ENCODE measurements at regions not wholly inside any gene's neighbourhood (a gene's known extent, or its start where the extent isn't known, plus 50 kb on each side); places are given as distances from the start of the nearest gene placed in this dataset.

DNA sequence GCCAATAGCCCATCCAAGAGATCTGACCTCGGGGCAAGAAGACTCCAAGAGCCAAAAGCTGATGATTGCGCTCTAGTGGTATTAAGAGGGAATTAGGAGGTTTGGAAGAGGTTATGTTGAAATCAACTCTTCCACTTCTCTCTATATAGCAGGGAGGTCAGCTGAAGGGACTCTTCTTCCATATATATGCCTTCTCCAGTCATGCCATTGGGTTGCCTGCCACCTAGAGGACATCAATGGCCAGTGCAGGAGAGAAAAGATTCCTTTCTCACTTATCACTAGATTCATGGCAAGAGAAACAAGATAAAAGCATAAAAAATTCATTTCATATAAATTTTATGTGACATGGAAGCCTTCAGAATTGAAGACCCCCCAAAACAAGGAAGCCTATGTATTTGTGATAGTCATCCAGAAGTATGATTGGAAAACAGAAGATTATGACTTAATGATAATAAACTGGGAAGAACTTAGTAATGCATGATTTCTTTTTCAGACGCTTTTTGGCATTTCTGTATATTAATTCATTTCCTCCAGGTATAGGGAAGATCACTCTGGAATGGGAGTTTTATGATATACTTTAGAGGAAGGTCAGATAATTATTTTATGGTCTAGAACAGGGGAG is 435.1 kb upstream of the DDI1 start:
- TF ChIP-seq, protein P1, sequence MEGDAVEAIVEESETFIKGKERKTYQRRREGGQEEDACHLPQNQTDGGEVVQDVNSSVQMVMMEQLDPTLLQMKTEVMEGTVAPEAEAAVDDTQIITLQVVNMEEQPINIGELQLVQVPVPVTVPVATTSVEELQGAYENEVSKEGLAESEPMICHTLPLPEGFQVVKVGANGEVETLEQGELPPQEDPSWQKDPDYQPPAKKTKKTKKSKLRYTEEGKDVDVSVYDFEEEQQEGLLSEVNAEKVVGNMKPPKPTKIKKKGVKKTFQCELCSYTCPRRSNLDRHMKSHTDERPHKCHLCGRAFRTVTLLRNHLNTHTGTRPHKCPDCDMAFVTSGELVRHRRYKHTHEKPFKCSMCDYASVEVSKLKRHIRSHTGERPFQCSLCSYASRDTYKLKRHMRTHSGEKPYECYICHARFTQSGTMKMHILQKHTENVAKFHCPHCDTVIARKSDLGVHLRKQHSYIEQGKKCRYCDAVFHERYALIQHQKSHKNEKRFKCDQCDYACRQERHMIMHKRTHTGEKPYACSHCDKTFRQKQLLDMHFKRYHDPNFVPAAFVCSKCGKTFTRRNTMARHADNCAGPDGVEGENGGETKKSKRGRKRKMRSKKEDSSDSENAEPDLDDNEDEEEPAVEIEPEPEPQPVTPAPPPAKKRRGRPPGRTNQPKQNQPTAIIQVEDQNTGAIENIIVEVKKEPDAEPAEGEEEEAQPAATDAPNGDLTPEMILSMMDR (IDR thresholded peaks at IDR 0.05; ENCODE audit: borderline replicate concordance), result peak; percentile 93
- no peak overlapping the region for H3K4me3 ChIP-seq
- DNase-seq, result no peak
- H3K27ac ChIP-seq (replicated peaks), result no peak overlapping the region
- H3K36me3 ChIP-seq, result no peaks in the 10 kb centered on the region
- H3K9me3 ChIP-seq (replicated peaks), result no peaks in the 10 kb centered on the region
- intact Hi-C loops (cut with micrococcal nuclease), result loop anchor here (5.0 to 10.0 kb wide), 2 partner anchors 274 to 397 kb away; no protein-coding TSS in a partner anchor
- no peaks in the 10 kb centered on the region for H3K27me3 ChIP-seq (ENCODE audit: low read depth)
- H3K4me1 ChIP-seq, result no peaks in the 10 kb centered on the region

DNA sequence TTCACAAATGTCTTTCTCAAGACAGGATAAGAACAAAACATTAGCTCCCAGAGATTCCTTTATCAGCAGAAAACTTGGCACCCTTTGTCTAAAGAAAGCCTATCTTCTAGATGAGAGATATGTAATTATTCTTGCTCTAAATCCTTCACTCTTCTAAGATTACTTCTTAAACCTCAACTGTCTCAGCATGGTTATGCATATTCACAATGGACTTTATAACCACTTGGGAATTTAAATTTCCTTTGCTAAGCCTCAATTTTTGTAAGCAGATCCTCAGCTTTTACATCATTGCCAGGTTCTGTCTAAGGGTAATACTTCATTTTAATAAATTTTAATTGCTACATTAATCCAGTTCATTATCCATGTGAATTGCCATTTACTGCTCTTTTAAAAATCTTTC is 433.6 kb upstream of the DDI1 start:
- intact Hi-C loops (cut with micrococcal nuclease), result loop anchor here (5.0 to 10.0 kb wide), 2 partner anchors 276 to 398 kb away; no protein-coding TSS in a partner anchor

DNA sequence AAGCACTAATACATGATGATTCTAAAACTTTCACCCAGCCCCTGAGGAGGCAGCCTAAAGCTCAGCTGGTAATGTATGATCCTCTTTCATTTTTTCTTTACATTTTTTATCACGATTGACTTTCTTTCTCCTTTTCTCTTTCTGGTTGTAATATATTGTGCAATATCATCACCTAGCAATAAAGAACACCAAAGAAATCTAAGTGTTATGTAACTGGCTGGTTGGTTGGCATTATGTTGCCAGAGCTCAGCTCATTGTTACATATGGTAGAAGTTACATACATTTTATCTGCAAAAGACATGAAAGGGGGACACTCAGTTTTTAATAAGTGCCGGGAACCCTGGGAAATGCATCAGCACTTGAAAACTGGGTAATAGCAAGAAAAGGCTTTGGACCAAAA is 432.1 kb upstream of the DDI1 start:
- no peaks in the 10 kb centered on the region for H3K4me1 ChIP-seq
- no peak overlapping the region for H3K27ac ChIP-seq (replicated peaks)
- no peak overlapping the region for H3K4me3 ChIP-seq
- intact Hi-C loops (cut with micrococcal nuclease), result loop anchor here (5.0 to 10.0 kb wide), 2 partner anchors 277 to 400 kb away; no protein-coding TSS in a partner anchor
- no peaks in the 10 kb centered on the region for H3K36me3 ChIP-seq
- TF ChIP-seq, protein P1 (IDR thresholded peaks at IDR 0.05; ENCODE audit: borderline replicate concordance), result no peak
- no peaks in the 10 kb centered on the region for H3K27me3 ChIP-seq (ENCODE audit: low read depth)
- no peak for DNase-seq
- H3K9me3 ChIP-seq (replicated peaks), result no peaks in the 10 kb centered on the region

More for the DNA sequence above, 433.6 kb upstream of the DDI1 start:
- TF ChIP-seq, protein P1 (IDR thresholded peaks at IDR 0.05; ENCODE audit: borderline replicate concordance), result no peak
- Histone ChIP-seq H3K27ac (replicated peaks) (no peak overlapping the region), H3K4me3 (no peak overlapping the region), H3K27me3 (ENCODE audit: low read depth) (no peaks in the 10 kb centered on the region), H3K36me3 (no peaks in the 10 kb centered on the region), H3K4me1 (no peaks in the 10 kb centered on the region), H3K9me3 (replicated peaks) (no peaks in the 10 kb centered on the region)
- DNase-seq, result no peak

DNA sequence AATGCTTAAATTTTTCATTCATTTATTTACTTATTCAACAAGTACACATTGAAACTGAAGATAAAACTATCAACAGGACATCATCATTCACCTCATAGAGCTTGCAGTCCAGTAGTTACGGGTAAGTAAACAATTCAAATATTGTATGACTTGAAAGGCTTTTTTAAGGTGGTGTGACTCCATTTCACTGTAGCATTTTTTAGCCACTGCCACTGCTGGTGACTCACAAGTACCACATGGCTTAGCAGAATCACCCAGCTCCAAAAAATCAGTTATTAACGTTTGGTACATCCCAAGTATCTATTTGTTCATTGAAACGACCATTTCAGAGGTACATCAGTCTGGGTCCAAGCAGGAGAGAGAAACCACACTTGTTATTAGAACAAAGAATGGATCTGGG is 427.9 kb upstream of the DDI1 start:
- TF ChIP-seq, protein P1 (IDR thresholded peaks at IDR 0.05; ENCODE audit: borderline replicate concordance), result no peak
- Histone ChIP-seq H3K4me3 (no peak overlapping the region), H3K36me3 (no peaks in the 10 kb centered on the region), H3K27me3 (ENCODE audit: low read depth) (no peaks in the 10 kb centered on the region), H3K27ac (replicated peaks) (no peak overlapping the region), H3K9me3 (replicated peaks) (no peaks in the 10 kb centered on the region), H3K4me1 (peaks cover 5% of the 10 kb centered on the region)
- intact Hi-C loops (cut with micrococcal nuclease), result loop anchor here (10.0 kb wide), 1 partner anchor 404 kb away; no protein-coding TSS in a partner anchor
- DNase-seq, result no peak

DNA sequence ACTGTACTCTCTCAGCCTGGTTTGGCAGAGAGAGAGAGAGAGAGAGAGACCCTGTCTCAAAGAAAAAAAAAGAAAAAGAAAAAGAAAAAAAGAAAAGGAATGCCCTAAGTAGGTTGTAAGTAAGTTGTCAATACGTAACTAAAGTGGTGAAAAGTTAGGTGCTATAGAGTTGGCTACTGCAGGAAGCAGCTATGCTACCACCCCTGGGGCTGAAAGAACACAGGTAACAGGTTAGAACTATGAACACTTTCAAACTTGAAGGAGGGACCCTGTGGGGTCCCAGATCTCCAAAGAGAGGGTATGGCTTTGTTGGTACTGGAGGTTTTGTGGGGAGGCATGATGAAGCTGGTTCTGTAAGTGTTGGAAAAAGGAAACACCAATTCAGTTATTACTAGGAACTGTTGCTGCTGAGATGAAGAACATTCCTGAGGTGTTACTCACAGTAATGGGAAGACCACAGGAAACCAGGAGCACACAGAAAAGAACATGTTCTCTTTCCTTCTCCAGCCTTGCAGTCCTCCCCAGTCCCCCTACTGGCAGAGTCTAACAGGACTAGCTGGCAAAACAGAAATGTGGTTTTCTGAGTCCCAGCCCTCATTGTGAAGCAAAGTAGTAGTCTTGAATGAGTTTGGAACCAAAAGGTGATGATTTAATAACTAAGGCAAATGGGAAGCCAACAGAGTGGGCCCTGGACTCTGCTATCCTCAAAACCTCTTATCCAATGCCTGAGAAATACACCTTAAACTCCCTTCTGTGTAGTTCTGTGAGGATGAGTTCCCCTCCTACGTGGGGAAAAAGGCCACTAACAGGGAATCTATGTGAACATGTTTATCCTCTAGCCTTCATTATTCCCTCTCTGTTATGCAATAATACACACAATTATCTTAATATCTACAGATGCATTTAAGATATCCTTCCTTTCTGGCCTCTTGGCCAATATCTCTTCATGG is 427.0 kb upstream of the DDI1 start:
- TF ChIP-seq, protein P1 (IDR thresholded peaks at IDR 0.05; ENCODE audit: borderline replicate concordance), result peak; percentile 35
- intact Hi-C loops (cut with micrococcal nuclease), result loop anchor here (10.0 kb wide), 1 partner anchor 405 kb away; no protein-coding TSS in a partner anchor
- H3K27me3 ChIP-seq (ENCODE audit: low read depth), result no peaks in the 10 kb centered on the region
- no peaks in the 10 kb centered on the region for H3K36me3 ChIP-seq
- no peak for DNase-seq
- H3K9me3 ChIP-seq (replicated peaks), result no peaks in the 10 kb centered on the region
- no peak overlapping the region for H3K4me3 ChIP-seq
- H3K4me1 ChIP-seq, result peaks cover 5% of the 10 kb centered on the region
- H3K27ac ChIP-seq (replicated peaks), result peak overlapping the region; percentile 16

Data from left ventricle myocardium inferior (tissue), 1 donor.